Fibroblast of skin of scalp (primary cell): ENCODE measurements at regions not wholly inside any gene's neighbourhood (a gene's known extent, or its start where the extent isn't known, plus 50 kb on each side); places are given as distances from the start of the nearest gene placed in this dataset.
"Not testable (repeated sequence)": the region's sequence is repeated elsewhere in the genome, so short reads cannot be mapped to it uniquely, and the experiment has no call there.

ENCODE experiments used
- DNase-seq: peaks from one replicate; pipeline ENCODE4 v3.0.0-alpha.2; 2013

DNA sequence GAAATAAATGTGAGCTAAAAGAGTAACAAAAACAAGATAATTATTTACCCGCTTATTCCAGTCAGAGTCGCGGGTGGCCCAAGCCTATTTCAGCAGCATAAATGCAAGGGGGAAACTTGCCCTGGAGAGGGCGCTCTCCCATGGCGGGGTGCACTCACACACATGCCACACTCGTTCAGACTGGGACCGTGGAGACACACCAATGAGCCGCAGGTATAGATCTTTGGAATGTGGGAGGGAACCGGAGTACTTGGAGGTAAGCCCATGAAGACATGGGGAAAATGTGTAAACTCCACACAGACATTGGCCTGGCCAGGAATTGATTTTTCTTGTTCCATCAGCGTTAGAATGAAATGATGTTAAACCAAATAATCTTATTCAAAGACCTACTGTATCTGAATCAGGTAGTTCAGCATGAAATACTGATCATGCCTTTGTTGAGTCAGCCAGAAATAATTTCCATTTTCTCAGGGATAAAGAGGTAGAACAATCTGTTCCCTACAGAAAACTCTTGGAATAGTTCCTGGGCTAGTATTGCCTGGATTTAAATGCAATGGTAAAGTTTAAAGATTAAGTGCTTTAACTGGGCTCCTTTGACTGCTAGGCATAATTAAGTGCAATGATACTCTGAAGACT, 191.5 kb downstream of the MCHR2 start:
- DNase-seq = no peak

DNA sequence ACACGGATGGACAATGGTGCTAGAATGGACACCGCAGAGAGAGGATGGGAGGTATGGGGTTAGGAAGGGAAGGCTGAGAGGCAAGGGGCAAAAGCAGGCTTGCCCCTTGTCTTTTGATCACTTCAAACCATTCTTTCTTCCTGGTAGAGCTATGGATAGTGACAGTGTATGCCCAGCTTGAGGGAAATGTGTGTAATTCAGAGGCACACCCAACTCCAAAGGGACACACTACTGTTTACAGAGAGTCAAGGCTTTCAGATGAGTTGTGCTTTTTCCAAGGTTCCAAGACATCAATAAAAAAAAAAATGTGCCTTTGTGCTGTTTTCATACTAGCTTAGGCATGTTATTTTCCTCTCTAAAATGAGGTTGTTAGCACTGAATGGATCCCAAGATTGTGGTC, 185.0 kb downstream of the MCHR2 start:
- DNase-seq = no peak

GRCh38 chr6:99810295-99810694, 183.7 kb downstream of the MCHR2 start:
- no peak for DNase-seq

GRCh38 chr6:99810942-99811620, 182.9 kb downstream of the MCHR2 start:
- DNase-seq = no peak

- DNase-seq = no peak
Observed at GRCh38 chr6:99811636-99812035, 182.4 kb downstream of the MCHR2 start.

DNA sequence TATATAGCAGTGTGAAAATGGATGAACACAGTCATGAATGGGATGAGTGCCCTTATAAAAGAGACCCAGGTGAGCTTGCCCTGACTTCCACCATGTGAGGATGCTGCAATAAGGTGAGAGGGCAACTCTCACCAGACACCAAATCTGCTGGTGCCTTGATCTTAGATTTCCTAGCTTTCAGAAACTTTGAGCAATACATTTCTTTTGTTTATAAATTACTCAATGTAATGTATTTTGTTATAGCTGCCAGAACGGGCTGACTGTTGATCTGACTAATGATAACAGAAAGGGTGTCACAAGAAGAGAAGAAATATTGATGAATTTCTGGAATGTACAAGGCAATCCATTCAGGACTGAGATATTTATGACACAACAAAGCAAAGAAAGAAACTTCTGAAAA, 180.5 kb downstream of the MCHR2 start:
- DNase-seq = no peak

- no peak for DNase-seq
Observed at GRCh38 chr6:99814230-99814928, 179.6 kb downstream of the MCHR2 start.

DNA sequence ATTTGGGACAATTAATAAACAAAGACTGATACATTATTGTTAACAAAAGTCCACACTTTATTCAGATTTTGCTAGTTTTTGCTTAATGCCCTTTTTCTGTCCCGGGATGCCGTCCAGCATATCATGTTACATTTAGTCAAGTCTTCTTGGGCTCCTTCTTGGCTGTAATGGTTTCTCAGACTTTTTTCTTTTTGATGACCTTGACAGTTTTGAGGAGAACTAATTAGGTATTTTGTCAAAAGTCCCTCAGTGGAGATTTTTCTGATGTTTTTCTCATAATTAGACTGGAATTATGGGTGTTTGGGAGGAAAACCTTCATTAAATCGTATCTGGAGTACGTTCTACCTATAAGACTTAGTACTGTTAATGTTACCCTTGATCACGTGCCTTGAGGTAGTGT, 177.2 kb downstream of the MCHR2 start:
- no peak for DNase-seq

DNA sequence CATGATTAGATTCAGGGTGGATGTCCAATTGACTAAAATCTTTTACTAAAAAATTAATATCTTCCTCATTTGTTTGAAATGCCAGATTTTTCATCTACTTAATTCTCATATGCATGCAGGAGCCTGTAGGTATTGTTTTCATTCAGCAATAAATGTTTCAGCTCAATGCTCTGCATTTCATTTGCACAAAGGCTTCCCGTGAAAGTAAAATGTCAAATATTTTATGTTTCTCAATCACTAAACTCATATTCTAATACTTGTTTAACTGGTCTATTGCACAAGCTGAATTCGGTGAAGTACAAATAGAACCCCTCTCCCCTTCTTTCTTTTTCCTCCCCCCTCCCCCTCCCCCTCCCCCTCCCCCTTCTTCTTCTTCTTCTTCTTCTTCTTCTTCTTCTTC, 175.9 kb downstream of the MCHR2 start:
- DNase-seq = no peak

DNA sequence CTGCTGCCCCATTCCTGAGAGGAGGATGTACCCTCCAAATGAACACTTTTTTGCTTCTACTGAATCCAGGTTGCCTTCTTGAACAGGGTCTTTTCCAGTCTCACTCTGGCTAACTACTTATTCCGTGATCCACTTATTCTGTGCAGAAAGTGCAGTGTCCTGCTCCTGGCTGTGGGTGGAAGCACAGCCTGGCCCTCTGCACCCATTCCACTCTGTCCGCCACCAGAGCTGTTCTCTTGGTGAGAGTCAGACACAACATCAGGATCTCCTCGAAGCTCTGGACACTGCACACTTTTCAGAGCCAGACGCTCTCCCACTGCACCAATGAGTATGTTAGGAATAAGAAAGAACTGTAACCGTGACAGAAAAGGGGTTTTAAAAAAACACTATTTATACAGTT, 174.2 kb downstream of the MCHR2 start:
- DNase-seq = no peak

DNA sequence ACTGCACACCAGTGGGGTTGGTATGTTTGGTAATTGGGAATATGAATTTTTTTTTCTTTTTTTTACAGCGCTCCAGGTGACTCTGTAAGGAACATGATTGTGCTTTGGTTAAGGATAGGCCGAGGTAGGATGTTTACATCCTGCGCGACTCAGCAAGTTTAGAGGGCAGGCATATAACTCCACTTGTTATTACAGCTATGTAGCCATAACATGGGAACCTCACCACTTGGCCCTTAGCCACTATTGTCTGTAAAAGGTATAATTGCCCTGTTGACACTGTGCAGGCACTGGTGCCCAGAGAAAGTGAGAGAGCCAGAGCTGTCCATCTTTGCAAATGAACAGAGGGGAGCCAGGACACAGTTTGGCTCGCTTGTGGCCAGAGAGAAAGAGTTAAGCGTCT, 172.9 kb downstream of the MCHR2 start:
- DNase-seq = no peak

- peak; percentile 47 for DNase-seq
Observed at GRCh38 chr6:99822741-99823512, 171.1 kb downstream of the MCHR2 start.

DNA sequence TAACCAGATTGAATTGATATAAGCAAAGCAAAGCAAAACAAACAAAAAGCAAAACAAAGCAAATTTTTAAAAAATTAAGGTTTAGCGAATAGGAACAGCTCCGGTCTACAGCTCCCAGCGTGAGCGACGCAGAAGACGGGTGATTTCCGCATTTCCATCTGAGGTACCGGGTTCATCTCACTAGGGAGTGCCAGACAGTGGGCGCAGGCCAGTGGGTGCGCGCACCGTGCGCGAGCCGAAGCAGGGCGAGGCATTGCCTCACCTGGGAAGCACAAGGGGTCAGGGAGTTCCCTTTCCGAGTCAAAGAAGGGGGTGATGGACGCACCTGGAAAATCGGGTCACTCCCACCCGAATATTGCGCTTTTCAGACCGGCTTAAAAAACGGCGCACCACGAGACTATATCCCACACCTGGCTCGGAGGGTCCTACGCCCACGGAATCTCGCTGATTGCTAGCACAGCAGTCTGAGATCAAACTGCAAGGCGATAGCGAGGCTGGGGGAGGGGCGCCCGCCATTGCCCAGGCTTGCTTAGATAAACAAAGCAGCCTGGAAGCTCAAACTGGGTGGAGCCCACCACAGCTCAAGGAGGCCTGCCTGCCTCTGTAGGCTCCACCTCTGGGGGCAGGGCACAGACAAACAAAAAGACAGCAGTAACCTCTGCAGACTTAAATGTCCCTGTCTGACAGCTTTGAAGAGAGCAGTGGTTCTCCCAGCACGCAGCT, 170.3 kb downstream of the MCHR2 start:
- DNase-seq = not testable (repeated sequence)

DNA sequence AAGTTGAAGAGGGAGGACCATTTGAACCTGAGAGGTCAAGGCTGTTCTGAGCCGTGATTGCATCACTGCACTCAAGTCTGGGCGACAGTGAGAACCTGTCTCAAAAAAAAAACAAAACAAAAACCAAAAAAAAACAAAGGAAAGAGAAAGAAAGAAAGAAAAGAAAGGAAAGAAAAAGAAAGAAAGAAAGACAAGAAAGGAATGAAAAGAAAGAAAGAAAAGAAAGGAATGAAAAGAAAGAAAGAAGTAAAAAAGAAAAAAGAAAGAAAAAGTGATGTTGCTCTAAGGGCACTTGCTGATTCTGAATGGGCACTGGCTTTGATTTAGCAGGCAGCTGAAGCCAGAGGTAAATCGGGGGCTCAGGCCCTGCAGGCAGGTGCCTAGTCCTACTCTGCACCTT, 161.0 kb downstream of the MCHR2 start:
- no peak for DNase-seq

DNA sequence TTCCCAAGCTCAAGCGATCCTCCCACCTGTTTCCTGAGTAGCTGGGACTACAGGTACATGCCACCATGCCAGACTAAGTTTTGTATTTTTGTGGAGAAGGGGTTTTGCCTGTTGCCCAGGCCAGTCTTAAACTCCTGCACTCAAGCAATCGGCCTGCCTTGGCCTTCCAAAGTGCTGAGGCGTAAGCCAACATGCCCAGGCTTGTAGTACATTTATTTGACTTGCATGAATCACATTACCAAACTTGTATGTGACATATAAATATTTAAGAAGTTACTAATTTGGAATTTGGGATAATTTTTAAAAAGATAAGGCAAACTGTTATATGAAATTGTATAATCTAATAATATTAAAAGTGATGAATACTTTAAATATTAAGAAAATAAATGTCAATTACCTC, 157.6 kb downstream of the MCHR2 start:
- DNase-seq = no peak

GRCh38 chr6:99838607-99839006, 155.4 kb downstream of the MCHR2 start:
- DNase-seq = no peak

DNA sequence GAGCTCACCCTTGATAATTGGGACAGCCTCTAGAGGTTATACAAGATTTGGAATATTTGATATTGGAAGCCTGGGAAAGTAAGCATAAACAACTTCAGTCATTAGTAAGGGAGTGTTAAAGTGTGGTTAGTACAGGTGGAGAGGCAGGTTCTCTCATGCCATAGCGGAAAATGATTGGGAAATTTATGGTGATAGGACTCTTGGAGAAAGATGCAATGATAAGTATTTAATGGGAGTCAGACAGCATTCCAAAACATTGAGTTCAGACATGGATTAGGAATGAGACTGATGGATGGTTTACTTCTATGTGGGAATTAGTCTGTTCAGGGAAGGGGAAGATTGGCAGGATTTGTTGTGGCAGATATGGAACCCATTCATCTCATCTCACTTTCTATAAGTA, 152.7 kb downstream of the MCHR2 start:
- no peak for DNase-seq

DNA sequence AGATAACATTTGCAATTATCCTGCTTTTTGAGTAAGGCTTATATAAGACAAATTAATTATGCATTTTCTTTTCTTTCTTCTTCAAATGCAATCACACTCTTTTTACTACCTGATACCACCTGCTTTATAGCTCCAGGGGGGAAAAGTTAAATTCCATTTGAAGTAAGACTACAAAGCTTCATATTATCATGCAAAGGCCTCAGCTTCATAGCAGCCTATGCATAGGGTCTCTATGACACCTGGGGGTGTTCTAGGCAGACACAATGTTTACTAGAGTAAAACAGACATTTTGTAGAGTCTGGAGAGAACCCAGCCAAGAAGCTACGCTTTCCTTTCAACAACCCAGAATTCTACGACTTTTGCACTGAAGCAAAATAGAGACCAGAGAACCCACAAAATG, 148.0 kb downstream of the MCHR2 start:
- no peak for DNase-seq

DNA sequence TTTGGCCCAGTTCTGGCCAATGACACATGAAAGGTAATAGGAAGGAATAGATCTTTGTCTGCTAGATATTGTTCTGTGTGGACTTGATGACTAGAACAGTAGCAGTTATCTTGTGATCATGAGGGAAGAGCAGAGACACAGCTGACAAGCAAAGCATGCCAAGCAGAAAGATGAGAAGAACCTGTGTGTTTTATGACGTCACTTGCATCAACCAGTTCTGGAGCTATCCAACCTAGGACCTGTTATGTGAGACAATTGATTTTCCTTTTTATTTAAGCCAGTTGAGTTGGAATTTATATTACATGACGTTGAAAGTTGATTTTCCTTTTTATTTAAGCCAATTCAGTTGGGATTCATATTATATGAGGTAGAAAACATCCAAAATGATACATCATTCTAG, 143.2 kb downstream of the MCHR2 start:
- DNase-seq = no peak

DNA sequence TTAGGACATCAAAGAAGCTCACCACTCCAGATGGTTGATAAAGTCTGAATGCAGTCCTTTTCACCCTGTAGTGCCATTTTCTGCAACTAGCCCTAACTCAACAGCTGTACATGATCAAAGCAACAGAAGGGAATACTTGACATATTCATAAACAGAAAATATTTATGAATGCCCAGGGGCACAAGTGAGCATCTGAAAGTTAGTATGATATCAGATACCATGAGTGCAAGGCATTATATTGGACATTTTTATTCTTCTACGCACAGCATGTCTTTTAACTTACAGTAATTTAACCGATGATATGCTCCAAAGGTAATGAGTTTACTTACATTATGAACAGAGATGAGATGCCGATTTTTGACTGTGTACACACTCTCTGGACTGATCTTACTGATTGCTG, 142.0 kb downstream of the MCHR2 start:
- no peak for DNase-seq

- DNase-seq = no peak
Observed at GRCh38 chr6:99867026-99867425, 127.0 kb downstream of the MCHR2 start.

- DNase-seq = peak; percentile 66
Observed at GRCh38 chr6:99868074-99868702, 125.8 kb downstream of the MCHR2 start.
